Stimulated activated memory B cell treated with anti-CD40 and anti-IgM and Interleukin-4, amounts not matched to agents 10 μg/mL and 1 μg/mL and 100 μg/mL, for 72 hours (primary cell): ENCODE measurements at regions not wholly inside any gene's neighbourhood (a gene's known extent, or its start where the extent isn't known, plus 50 kb on each side); places are given as distances from the start of the nearest gene placed in this dataset.
"Not testable (repeated sequence)": the region's sequence is repeated elsewhere in the genome, so short reads cannot be mapped to it uniquely, and the experiment has no call there.

Source experiments
- ATAC-seq: fragments of 150-1000 bp; cut with Tn5 transposase; 2 replicates; pipeline ENCODE4 v1.10.0; 2021
- H3K27ac Mint-ChIP-seq: one replicate; pipeline ENCODE4 v1.8.0; 2022; ENCODE audit warnings: mild to moderate bottlenecking, mixed read lengths
- H3K27me3 Mint-ChIP-seq: one replicate; pipeline ENCODE4 v1.8.0; 2022; ENCODE audit warnings: mixed read lengths
- H3K36me3 Mint-ChIP-seq: one replicate; pipeline ENCODE4 v1.8.0; 2022; ENCODE audit warnings: mixed read lengths
- H3K4me1 Mint-ChIP-seq: one replicate; pipeline ENCODE4 v1.8.0; 2022; ENCODE audit warnings: mixed read lengths
- H3K4me3 Mint-ChIP-seq: one replicate; pipeline ENCODE4 v1.8.0; 2022; ENCODE audit warnings: mild to moderate bottlenecking, moderate library complexity, mixed read lengths
- H3K9me3 Mint-ChIP-seq: one replicate; pipeline ENCODE4 v1.8.0; 2022; ENCODE audit warnings: mixed read lengths

- Mint-ChIP-seq H3K27ac (no peak overlapping the region), H3K36me3 (no peaks in the 10 kb centered on the region), H3K9me3 (no peaks in the 10 kb centered on the region), H3K27me3 (no peaks in the 10 kb centered on the region), H3K4me1 (no peaks in the 10 kb centered on the region), H3K4me3 (no peak overlapping the region)
- ATAC-seq = no peak
Measured at GRCh38 chr16:13628156-13628555, 291.8 kb upstream of the ERCC4 start.

GRCh38 chr16:13629704-13630103, 290.2 kb upstream of the ERCC4 start:
- no peak overlapping the region for H3K27ac Mint-ChIP-seq
- no peak overlapping the region for H3K4me3 Mint-ChIP-seq
- no peaks in the 10 kb centered on the region for H3K27me3 Mint-ChIP-seq
- no peaks in the 10 kb centered on the region for H3K4me1 Mint-ChIP-seq
- no peaks in the 10 kb centered on the region for H3K9me3 Mint-ChIP-seq
- ATAC-seq = no peak
- no peaks in the 10 kb centered on the region for H3K36me3 Mint-ChIP-seq

GRCh38 chr16:13630374-13630773, 289.6 kb upstream of the ERCC4 start:
- Mint-ChIP-seq H3K27me3 (no peaks in the 10 kb centered on the region), H3K4me1 (no peaks in the 10 kb centered on the region)
- ATAC-seq = no peak

DNA sequence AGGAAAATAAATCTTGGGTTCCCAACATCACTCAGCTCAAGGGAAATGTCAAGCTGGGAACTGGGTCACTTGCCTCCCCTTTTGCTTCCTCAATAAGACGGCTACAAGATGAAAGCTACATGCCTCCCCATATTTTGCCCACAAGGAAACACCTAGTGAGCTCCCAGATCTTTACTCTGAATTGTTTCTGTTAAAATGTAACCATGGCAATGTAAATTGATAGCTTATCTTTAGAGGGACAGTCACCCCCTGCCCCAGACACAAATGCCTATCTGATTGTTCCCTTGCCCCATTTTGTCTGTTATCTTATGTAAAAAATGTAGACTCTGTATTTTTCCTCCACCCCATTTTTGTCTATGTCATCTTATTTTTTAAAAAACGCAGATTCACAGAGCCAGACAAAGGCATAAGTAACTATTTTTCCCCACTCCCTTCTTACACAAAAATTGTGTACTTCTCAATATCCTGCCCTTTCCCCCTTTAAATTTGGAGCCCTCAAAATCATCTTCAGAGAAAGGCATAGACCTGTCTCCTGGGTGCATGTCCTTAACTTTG, 288.7 kb upstream of the ERCC4 start:
- H3K9me3 Mint-ChIP-seq = peaks cover 2% of the 10 kb centered on the region
- no peak overlapping the region for H3K27ac Mint-ChIP-seq
- no peak overlapping the region for H3K4me3 Mint-ChIP-seq
- H3K36me3 Mint-ChIP-seq = no peaks in the 10 kb centered on the region
- no peaks in the 10 kb centered on the region for H3K4me1 Mint-ChIP-seq
- no peak for ATAC-seq
- no peaks in the 10 kb centered on the region for H3K27me3 Mint-ChIP-seq

More at GRCh38 chr16:13630374-13630773, 289.6 kb upstream of the ERCC4 start:
- H3K4me3 Mint-ChIP-seq = no peak overlapping the region
- no peaks in the 10 kb centered on the region for H3K36me3 Mint-ChIP-seq
- H3K27ac Mint-ChIP-seq = no peak overlapping the region
- H3K9me3 Mint-ChIP-seq = no peaks in the 10 kb centered on the region

GRCh38 chr16:13631916-13632315, 288.0 kb upstream of the ERCC4 start:
- H3K27me3 Mint-ChIP-seq = no peaks in the 10 kb centered on the region
- H3K4me1 Mint-ChIP-seq = no peaks in the 10 kb centered on the region
- ATAC-seq = no peak
- H3K27ac Mint-ChIP-seq = no peak overlapping the region
- no peaks in the 10 kb centered on the region for H3K36me3 Mint-ChIP-seq
- H3K9me3 Mint-ChIP-seq = peaks cover 6% of the 10 kb centered on the region
- H3K4me3 Mint-ChIP-seq = no peak overlapping the region

DNA sequence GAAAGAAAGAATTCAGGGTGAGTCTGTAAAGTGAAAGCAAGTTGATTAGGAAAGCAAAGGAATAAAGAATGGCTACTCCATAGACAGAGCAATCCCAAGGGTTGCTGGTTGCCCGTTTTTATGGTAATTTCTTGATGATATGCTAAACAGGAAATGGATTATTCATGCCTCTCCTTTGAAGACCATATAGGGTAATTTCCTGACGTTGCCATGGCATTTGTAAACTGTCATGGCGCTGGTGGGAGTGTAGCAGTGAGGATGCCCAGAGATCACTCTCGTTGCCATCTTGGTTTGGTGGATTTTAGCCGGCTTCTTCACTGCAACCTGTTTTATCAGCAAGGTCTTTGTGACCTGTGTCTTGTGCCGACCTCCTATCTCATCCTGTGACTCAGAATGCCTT, 287.4 kb upstream of the ERCC4 start:
- H3K27me3 Mint-ChIP-seq, H3K27ac Mint-ChIP-seq, H3K36me3 Mint-ChIP-seq, H3K4me1 Mint-ChIP-seq, ATAC-seq, H3K4me3 Mint-ChIP-seq, H3K9me3 Mint-ChIP-seq: not testable (repeated sequence)

- Mint-ChIP-seq H3K36me3 (no peaks in the 10 kb centered on the region), H3K27ac (no peak overlapping the region), H3K4me1 (no peaks in the 10 kb centered on the region), H3K9me3 (peaks cover 9% of the 10 kb centered on the region), H3K4me3 (no peak overlapping the region), H3K27me3 (no peaks in the 10 kb centered on the region)
- ATAC-seq = no peak
Measured at GRCh38 chr16:13633391-13633861, 286.5 kb upstream of the ERCC4 start.

DNA sequence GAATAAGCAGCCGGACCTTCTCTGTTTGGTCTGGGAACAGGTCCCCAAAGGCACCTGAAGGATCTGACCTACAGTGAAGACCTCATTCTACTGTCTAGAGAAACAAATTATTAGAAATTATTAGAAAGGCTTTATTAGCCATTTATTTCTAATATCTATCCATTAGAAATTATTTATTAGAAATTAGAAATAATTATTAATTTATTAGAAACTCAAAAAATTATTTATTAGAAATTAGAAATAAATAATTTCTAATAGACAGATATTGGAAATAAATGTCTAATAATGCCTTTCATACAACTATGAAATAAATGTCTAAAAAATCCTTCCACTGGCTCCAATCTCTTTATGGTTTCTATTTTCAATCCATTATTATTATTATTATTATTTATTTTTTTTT, 285.7 kb upstream of the ERCC4 start:
- Mint-ChIP-seq H3K9me3 (peaks cover 9% of the 10 kb centered on the region), H3K4me1 (no peaks in the 10 kb centered on the region), H3K27ac (no peak overlapping the region), H3K4me3 (no peak overlapping the region), H3K27me3 (no peaks in the 10 kb centered on the region), H3K36me3 (no peaks in the 10 kb centered on the region)
- ATAC-seq = no peak

- no peak for ATAC-seq
- Mint-ChIP-seq H3K4me1 (no peaks in the 10 kb centered on the region), H3K4me3 (no peak overlapping the region), H3K9me3 (peaks cover 9% of the 10 kb centered on the region), H3K36me3 (no peaks in the 10 kb centered on the region), H3K27me3 (no peaks in the 10 kb centered on the region), H3K27ac (no peak overlapping the region)
Measured at GRCh38 chr16:13634959-13635358, 285.0 kb upstream of the ERCC4 start.

DNA sequence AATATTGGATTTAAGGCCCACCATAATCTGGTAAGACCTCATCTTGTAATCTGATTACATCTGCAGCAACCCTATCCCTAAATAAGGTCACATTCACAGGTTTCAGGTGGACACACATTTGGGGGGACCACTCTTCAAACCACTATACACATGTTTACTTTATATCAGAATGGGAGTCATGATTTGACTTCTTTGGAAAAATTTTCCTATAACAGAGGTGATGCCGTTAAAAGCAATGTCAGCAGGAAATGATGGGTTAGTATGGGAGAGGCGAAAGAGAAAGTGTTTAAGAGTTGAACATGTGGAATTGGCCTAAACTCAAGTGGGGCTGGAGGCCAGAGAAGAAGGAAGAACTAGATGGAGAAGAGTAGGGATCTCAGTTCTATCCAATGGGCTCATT, 281.7 kb upstream of the ERCC4 start:
- H3K4me3 Mint-ChIP-seq = no peak overlapping the region
- no peak overlapping the region for H3K27ac Mint-ChIP-seq
- no peaks in the 10 kb centered on the region for H3K27me3 Mint-ChIP-seq
- H3K36me3 Mint-ChIP-seq = no peaks in the 10 kb centered on the region
- H3K4me1 Mint-ChIP-seq = no peaks in the 10 kb centered on the region
- peaks cover 14% of the 10 kb centered on the region for H3K9me3 Mint-ChIP-seq
- ATAC-seq = no peak

DNA sequence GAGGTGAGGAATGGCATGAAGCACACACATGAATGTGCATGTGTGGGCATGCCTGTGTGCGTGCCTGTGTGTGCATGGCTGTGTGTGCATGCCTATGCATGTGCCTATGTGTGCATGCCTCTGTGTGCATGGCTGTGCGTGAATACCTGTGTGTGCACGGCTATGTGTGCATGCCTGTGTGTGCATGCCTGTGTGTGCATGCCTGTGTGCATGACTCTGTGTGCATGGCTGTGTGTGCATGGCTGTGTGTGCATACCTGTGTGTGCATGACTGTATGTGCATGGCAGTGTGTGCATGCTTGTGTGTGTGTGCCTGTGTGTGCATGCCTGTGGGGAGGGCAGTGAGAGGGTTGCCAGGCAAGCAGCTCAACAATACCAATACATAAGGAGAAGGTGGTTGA, 276.5 kb upstream of the ERCC4 start:
- no peak overlapping the region for H3K4me3 Mint-ChIP-seq
- H3K9me3 Mint-ChIP-seq = peaks cover 6% of the 10 kb centered on the region
- no peak overlapping the region for H3K27ac Mint-ChIP-seq
- ATAC-seq = no peak
- H3K36me3 Mint-ChIP-seq = no peaks in the 10 kb centered on the region
- peaks cover 16% of the 10 kb centered on the region for H3K27me3 Mint-ChIP-seq
- no peaks in the 10 kb centered on the region for H3K4me1 Mint-ChIP-seq

DNA sequence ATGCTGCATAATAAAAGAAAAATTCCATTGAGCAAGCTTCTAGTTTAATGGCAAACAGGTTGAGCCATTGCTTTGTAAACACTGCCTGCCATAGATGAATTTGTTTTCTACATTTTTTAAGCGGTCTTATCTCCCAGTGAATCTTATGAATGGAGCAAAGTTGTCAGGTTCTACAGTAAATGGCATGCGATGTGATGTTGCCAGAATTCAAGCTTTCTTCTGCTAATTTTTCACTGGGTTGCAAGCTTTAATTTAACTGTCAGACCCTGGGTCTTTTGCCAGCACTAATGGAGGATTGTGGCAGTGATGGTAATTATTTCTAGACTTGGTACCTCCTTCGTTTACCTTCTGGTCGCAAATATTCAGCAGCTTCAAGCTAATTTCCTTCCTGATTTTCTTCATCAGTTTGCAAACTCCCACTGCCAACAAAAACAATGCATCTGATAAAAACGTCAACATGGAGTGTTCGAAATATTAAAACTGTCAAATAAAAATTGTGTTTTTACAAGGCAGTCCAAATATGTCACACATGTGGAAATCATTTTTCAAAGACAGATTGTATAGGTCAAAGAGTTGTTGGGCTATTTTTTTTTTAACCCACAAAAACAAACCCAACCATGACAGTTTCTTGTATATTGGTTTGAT, 274.2 kb upstream of the ERCC4 start:
- Mint-ChIP-seq H3K27ac (no peak overlapping the region), H3K4me3 (no peak overlapping the region)

GRCh38 chr16:13660807-13661206, 259.1 kb upstream of the ERCC4 start:
- H3K36me3 Mint-ChIP-seq = no peaks in the 10 kb centered on the region
- H3K27ac Mint-ChIP-seq = no peak overlapping the region
- ATAC-seq = no peak
- no peaks in the 10 kb centered on the region for H3K27me3 Mint-ChIP-seq
- H3K4me1 Mint-ChIP-seq = no peaks in the 10 kb centered on the region
- peaks cover 3% of the 10 kb centered on the region for H3K9me3 Mint-ChIP-seq
- H3K4me3 Mint-ChIP-seq = no peak overlapping the region

More for the DNA sequence above, 274.2 kb upstream of the ERCC4 start:
- Mint-ChIP-seq H3K4me1 (no peaks in the 10 kb centered on the region), H3K27me3 (peaks cover 16% of the 10 kb centered on the region), H3K36me3 (no peaks in the 10 kb centered on the region), H3K9me3 (peaks cover 9% of the 10 kb centered on the region)
- ATAC-seq = no peak

DNA sequence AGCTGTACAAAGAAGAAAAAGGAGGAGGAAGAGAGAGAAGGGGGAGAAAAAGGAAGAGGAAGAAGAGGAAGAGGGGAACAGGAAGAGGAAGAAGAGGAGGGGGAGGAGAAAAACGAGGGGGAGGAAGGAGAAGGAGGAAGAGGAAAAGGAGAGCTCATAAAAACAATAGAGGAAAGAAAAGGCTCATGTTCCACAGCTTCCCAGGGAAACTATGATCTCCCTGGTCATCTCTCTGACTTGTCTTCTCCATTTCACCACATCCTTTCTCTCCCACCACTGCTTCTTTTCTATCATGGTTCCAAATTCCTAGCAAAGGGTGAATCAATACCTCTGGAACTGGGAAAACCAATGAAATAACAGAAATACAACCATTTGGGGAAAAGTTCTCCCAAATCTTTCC, 254.1 kb upstream of the ERCC4 start:
- Mint-ChIP-seq H3K36me3 (no peaks in the 10 kb centered on the region), H3K27me3 (no peaks in the 10 kb centered on the region), H3K27ac (no peak overlapping the region), H3K4me3 (no peak overlapping the region), H3K4me1 (no peaks in the 10 kb centered on the region), H3K9me3 (peaks cover 14% of the 10 kb centered on the region)
- ATAC-seq = no peak

DNA sequence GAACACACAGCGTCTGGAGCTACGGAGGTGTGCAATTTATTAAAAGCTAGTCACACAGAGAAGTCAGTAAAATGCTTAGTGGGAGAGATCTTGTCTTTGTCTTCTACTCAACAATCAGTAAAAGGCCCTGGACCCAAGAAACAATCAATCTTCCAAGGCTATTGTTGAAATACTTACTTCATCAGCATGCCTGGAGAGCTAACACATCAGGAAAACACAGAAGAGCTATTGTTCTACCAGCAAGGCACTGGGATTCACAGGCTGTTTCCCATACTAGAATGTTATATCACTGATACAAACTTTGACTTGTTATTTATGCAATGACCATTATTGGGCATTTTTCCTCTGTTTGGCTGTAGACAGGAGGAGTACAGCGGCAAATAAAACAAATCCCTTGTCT, 247.8 kb upstream of the ERCC4 start:
- ATAC-seq = no peak
- Mint-ChIP-seq H3K27me3 (no peaks in the 10 kb centered on the region), H3K36me3 (no peaks in the 10 kb centered on the region), H3K9me3 (peaks cover 19% of the 10 kb centered on the region), H3K4me1 (no peaks in the 10 kb centered on the region), H3K4me3 (no peak overlapping the region), H3K27ac (no peak overlapping the region)

GRCh38 chr16:13680021-13680889, 239.7 kb upstream of the ERCC4 start:
- ATAC-seq = no peak
- Mint-ChIP-seq H3K27ac (no peak overlapping the region), H3K27me3 (peaks cover 22% of the 10 kb centered on the region), H3K4me3 (no peak overlapping the region), H3K9me3 (no peaks in the 10 kb centered on the region), H3K36me3 (no peaks in the 10 kb centered on the region), H3K4me1 (no peaks in the 10 kb centered on the region)
